ENCODE measurements at regions not wholly inside any gene's neighbourhood (a gene's known extent, or its start where the extent isn't known, plus 50 kb on each side); places are given as distances from the start of the nearest gene placed in this dataset.

- TF ChIP-seq CTCF (IDR thresholded peaks at IDR 0.05) (no peak), POLR2AphosphoS5 (IDR thresholded peaks at IDR 0.05) (no peak), POLR2A (IDR thresholded peaks at IDR 0.05) (no peak)
These were observed 549.2 kb upstream of the KLF12 start for GRCh38 chr13:74683411-74683810.

Measured in breast epithelium (tissue), 3 donors.